Neural cell (in vitro differentiated cells): ENCODE measurements at regions not wholly inside any gene's neighbourhood (a gene's known extent, or its start where the extent isn't known, plus 50 kb on each side); places are given as distances from the start of the nearest gene placed in this dataset.

Source experiments
- H2AFZ ChIP-seq: fragments of 200-600, 300-800 bp; sonication (generic), shearing (Covaris generic); 2 replicates; pipeline ENCODE4 v1.6.0; 2014; ENCODE audit warnings: low read depth, mild to moderate bottlenecking, antibody characterized with exemption, low read length, moderate library complexity
- H3F3A ChIP-seq: fragments of 200-600 bp; shearing (Covaris generic); 2 replicates; pipeline ENCODE4 v1.6.1; 2016; ENCODE audit warnings: mild to moderate bottlenecking, moderate library complexity, mixed read lengths, antibody characterized with exemption, low read length; ENCODE audit not compliant: insufficient read depth, poor library complexity, severe bottlenecking
- H3K27ac ChIP-seq: fragments of 200-600, 300-800 bp; sonication (generic), shearing (Covaris generic); 2 replicates; pipeline ENCODE4 v1.5.1; 2014; ENCODE audit warnings: mild to moderate bottlenecking, low read length, moderate library complexity
- H3K27me3 ChIP-seq: fragments of 300-800, 200-600 bp; sonication (generic), shearing (Covaris generic); 2 replicates; pipeline ENCODE4 v1.6.0; 2014; ENCODE audit warnings: mild to moderate bottlenecking, low read depth, low read length, moderate library complexity; ENCODE audit not compliant: insufficient read depth
- H3K36me3 ChIP-seq: fragments of 300-800, 200-600 bp; sonication (generic), shearing (Covaris generic); 2 replicates; pipeline ENCODE4 v1.5.1; 2014; ENCODE audit warnings: mild to moderate bottlenecking, antibody characterized with exemption, low read length, moderate library complexity; ENCODE audit not compliant: insufficient read depth
- H3K4me2 ChIP-seq: fragments of 300-800, 200-600 bp; sonication (generic), shearing (Covaris generic); 2 replicates; pipeline ENCODE4 v1.6.0; 2014; ENCODE audit warnings: mild to moderate bottlenecking, low read length
- H3K4me3 ChIP-seq: fragments of 300-800, 200-600 bp; sonication (generic), shearing (Covaris generic); 2 replicates; pipeline ENCODE4 v1.5.1; 2014; ENCODE audit warnings: mild to moderate bottlenecking, low read length, moderate library complexity
- H3K79me2 ChIP-seq: fragments of 200-600 bp; shearing (Covaris generic); replicated peaks from 2 replicates; pipeline ENCODE4 v1.6.0; 2014; ENCODE audit warnings: mild to moderate bottlenecking, low read length, moderate library complexity; ENCODE audit not compliant: insufficient read depth
- H3K9ac ChIP-seq: fragments of 300-800, 200-600 bp; sonication (generic), shearing (Covaris generic); 2 replicates; pipeline ENCODE4 v1.6.1; 2016; ENCODE audit warnings: mild to moderate bottlenecking, low read length, mixed read lengths
- H3K9me2 ChIP-seq: fragments of 200-600 bp; shearing (Covaris generic); 2 replicates; pipeline ENCODE4 v1.6.1; 2016; ENCODE audit warnings: mild to moderate bottlenecking, low read length, mixed read lengths; ENCODE audit not compliant: insufficient read depth
- H3K9me3 ChIP-seq: fragments of 200-600, 300-800 bp; sonication (generic), shearing (Covaris generic); 2 replicates; pipeline ENCODE4 v1.6.1; 2016; ENCODE audit warnings: mild to moderate bottlenecking, mixed run types, low read length, moderate library complexity, mixed read lengths
- H4K20me1 ChIP-seq: fragments of 200-600 bp; shearing (Covaris generic); 2 replicates; pipeline ENCODE4 v1.6.1; 2016; ENCODE audit warnings: mild to moderate bottlenecking, mixed run types; ENCODE audit not compliant: insufficient read depth
- CTCF ChIP-seq: fragments of 450-650 bp; IDR thresholded peaks from 2 replicates; pipeline ENCODE4 v1.5.1; 2014; ENCODE audit warnings: antibody characterized with exemption, mild to moderate bottlenecking, moderate library complexity; ENCODE audit not compliant: poor library complexity, severe bottlenecking
- EP300 ChIP-seq: fragments of 450-650 bp; conservative IDR thresholded peaks from 2 replicates; pipeline ENCODE4 v1.6.1; 2014; ENCODE audit warnings: antibody characterized with exemption, mild to moderate bottlenecking, moderate library complexity; ENCODE audit not compliant: poor library complexity, severe bottlenecking
- EZH2 ChIP-seq: fragments of 200-600, 300-800 bp; shearing (Covaris generic), sonication (generic); IDR thresholded peaks from 2 replicates; pipeline ENCODE4 v1.6.1; 2014; ENCODE audit warnings: antibody characterized with exemption, low read length, borderline replicate concordance, mild to moderate bottlenecking; ENCODE audit not compliant: insufficient read depth, poor library complexity, severe bottlenecking
- MXI1 ChIP-seq: fragments of 450-650 bp; conservative IDR thresholded peaks from 2 replicates; pipeline ENCODE4 v1.6.1; 2014; ENCODE audit warnings: antibody characterized with exemption, mild to moderate bottlenecking; ENCODE audit not compliant: poor library complexity, severe bottlenecking
- POLR2AphosphoS5 ChIP-seq: IDR thresholded peaks from 2 replicates; pipeline ENCODE4 v1.6.1; 2012
- RAD21 ChIP-seq: fragments of 450-650 bp; conservative IDR thresholded peaks from 2 replicates; pipeline ENCODE4 v1.6.1; 2014; ENCODE audit warnings: antibody characterized with exemption, mild to moderate bottlenecking, moderate library complexity
- REST ChIP-seq: IDR thresholded peaks from 2 replicates; pipeline ENCODE4 v1.6.1; 2012; ENCODE audit warnings: borderline replicate concordance
- SMC3 ChIP-seq: fragments of 450-650 bp; conservative IDR thresholded peaks from 2 replicates; pipeline ENCODE4 v1.6.1; 2014; ENCODE audit warnings: antibody characterized with exemption, mild to moderate bottlenecking, moderate library complexity; ENCODE audit not compliant: poor library complexity
- TAF1 ChIP-seq: IDR thresholded peaks from 2 replicates; pipeline ENCODE4 v1.6.1; 2012; ENCODE audit warnings: low read depth

GRCh38 chr7:142529591-142529990 is 219.7 kb upstream of the PRSS1 start:
- TF ChIP-seq MXI1 (no peak), EP300 (no peak), REST (no peak), SMC3 (no peak), TAF1 (no peak), RAD21 (no peak), CTCF (no peak), POLR2AphosphoS5 (no peak), EZH2 (no peak)
- H2AFZ ChIP-seq = no peak overlapping the region

GRCh38 chr7:142528608-142529408 is 220.5 kb upstream of the PRSS1 start:
- no peaks in the 10 kb centered on the region for H4K20me1 ChIP-seq
- no peaks in the 10 kb centered on the region for H3F3A ChIP-seq
- no peak for TF ChIP-seq POLR2AphosphoS5
- TF ChIP-seq EP300 = peak; percentile 25
- H3K36me3 ChIP-seq = no peaks in the 10 kb centered on the region
- no peak overlapping the region for H3K9ac ChIP-seq
- no peak overlapping the region for H2AFZ ChIP-seq
- H3K79me2 ChIP-seq = no peaks in the 10 kb centered on the region
- peak overlapping the region; percentile 18 for H3K27ac ChIP-seq
- H3K4me2 ChIP-seq = no peak overlapping the region
- no peaks in the 10 kb centered on the region for H3K9me3 ChIP-seq
- no peak overlapping the region for H3K4me3 ChIP-seq
- H3K27me3 ChIP-seq = no peaks in the 10 kb centered on the region
- no peaks in the 10 kb centered on the region for H3K9me2 ChIP-seq

More at GRCh38 chr7:142529591-142529990, 219.7 kb upstream of the PRSS1 start:
- Histone ChIP-seq H3K4me2 (no peak overlapping the region), H3K9ac (no peak overlapping the region), H3K36me3 (no peaks in the 10 kb centered on the region), H3K9me3 (no peaks in the 10 kb centered on the region), H4K20me1 (no peaks in the 10 kb centered on the region), H3K9me2 (no peaks in the 10 kb centered on the region), H3K79me2 (no peaks in the 10 kb centered on the region), H3K27ac (no peak overlapping the region), H3K27me3 (no peaks in the 10 kb centered on the region), H3F3A (no peaks in the 10 kb centered on the region), H3K4me3 (no peak overlapping the region)
